C4-2B (cell line): ENCODE measurements at regions not wholly inside any gene's neighbourhood (a gene's known extent, or its start where the extent isn't known, plus 50 kb on each side); places are given as distances from the start of the nearest gene placed in this dataset.

ENCODE experiments used
- H3K27ac ChIP-seq: fragments of 450-650 bp; 2 replicates; pipeline ENCODE4 v1.5.1; 2017
- ZFX ChIP-seq: fragments of 450-650 bp; IDR thresholded peaks from 2 replicates; pipeline ENCODE4 v1.6.1; 2017
- TF ChIP-seq, protein P1 (sequence below): fragments of 450-650 bp; conservative IDR thresholded peaks from 2 replicates; pipeline ENCODE4 v1.5.1; 2017; ENCODE audit warnings: mild to moderate bottlenecking

- H3K27ac ChIP-seq: no peak overlapping the region
- TF ChIP-seq ZFX: no peak
- TF ChIP-seq, protein P1, sequence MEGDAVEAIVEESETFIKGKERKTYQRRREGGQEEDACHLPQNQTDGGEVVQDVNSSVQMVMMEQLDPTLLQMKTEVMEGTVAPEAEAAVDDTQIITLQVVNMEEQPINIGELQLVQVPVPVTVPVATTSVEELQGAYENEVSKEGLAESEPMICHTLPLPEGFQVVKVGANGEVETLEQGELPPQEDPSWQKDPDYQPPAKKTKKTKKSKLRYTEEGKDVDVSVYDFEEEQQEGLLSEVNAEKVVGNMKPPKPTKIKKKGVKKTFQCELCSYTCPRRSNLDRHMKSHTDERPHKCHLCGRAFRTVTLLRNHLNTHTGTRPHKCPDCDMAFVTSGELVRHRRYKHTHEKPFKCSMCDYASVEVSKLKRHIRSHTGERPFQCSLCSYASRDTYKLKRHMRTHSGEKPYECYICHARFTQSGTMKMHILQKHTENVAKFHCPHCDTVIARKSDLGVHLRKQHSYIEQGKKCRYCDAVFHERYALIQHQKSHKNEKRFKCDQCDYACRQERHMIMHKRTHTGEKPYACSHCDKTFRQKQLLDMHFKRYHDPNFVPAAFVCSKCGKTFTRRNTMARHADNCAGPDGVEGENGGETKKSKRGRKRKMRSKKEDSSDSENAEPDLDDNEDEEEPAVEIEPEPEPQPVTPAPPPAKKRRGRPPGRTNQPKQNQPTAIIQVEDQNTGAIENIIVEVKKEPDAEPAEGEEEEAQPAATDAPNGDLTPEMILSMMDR: no peak
Observed at GRCh38 chr4:160894128-160894527, 1269.7 kb downstream of the FSTL5 start.

DNA sequence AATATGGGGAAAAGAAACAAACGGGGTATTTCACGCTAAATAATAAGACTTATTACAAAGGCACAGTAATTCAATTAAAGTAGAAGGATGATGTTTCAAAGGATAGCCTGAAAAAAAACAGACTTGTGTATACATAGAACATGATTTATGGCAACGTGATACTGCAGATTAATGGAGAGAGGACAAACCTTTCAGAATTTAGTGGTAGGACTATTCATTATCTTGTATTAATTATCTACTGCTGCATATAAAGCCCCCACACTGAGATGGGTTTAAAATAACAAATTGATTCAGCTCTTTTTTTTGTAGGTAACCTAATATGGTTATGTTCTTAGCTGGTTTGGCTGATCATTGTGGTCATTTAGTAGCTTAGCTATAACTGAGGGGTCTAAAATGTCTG is 1269.0 kb downstream of the FSTL5 start:
- H3K27ac ChIP-seq: no peak overlapping the region
- TF ChIP-seq ZFX: no peak
- TF ChIP-seq, protein P1: no peak

GRCh38 chr4:160927311-160927710 is 1236.5 kb downstream of the FSTL5 start:
- no peak overlapping the region for H3K27ac ChIP-seq
- TF ChIP-seq ZFX: no peak
- TF ChIP-seq, protein P1: no peak

DNA sequence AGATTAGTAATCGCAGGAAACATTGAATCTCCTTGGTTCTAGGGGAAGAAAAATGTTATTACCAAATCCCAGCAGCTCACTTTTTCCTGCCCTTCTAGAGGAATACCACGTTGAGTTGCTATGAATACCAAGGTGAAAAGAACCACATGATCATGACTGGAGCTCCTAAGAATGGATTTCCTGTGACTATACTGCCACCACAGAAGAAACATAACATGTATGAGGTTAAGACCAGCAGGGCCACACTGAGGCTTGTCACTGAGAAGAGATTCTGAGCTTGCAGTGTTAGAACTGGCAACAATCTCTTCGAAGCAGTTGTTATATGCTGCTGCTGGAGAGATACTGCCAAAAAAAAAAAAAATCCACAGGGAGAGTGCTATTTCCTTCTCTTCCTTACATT is 1235.3 kb downstream of the FSTL5 start:
- TF ChIP-seq ZFX: no peak
- TF ChIP-seq, protein P1: no peak
- H3K27ac ChIP-seq: no peak overlapping the region

DNA sequence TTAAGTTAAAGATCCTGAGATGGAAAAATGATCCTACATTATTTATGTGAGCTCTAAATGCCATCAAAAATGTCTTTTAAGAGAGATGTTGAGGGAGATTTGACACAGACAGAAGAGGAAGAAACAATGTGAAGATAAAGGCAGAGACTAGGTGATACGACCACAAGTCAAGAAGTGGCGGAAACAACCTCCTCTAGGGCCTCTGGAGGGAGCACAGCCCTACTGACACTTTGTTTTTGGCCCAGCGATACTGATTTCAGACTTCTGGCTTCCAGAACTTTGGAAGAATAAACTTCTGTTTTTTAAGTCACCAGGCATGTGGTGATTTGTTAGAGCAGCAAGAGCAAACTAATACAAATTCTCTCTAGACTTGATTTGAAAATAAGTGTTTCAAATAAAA is 1216.1 kb downstream of the FSTL5 start:
- no peak for TF ChIP-seq ZFX
- TF ChIP-seq, protein P1: no peak
- no peak overlapping the region for H3K27ac ChIP-seq

DNA sequence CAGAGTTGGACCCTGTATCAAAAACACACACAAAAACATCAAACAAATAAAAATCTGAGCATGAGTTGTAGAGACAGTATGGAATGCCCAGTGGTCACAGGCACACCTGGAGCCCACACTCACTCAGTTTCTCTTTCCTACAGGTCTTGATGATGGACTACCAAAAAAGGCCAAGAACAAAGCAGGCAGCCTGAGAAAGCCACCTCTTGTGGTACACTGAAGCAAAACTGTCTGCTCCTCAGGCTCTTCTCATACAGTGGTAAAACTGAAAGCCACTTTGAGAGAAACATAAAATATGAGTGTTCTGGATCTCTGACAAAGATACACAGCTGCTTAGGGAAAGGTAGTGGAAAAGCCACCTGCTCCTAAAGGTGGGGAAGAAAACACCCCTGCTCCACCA is 1206.9 kb downstream of the FSTL5 start:
- TF ChIP-seq ZFX: no peak
- TF ChIP-seq, protein P1: no peak
- H3K27ac ChIP-seq: no peak overlapping the region

GRCh38 chr4:160969925-160970324 is 1193.9 kb downstream of the FSTL5 start:
- no peak overlapping the region for H3K27ac ChIP-seq
- no peak for TF ChIP-seq ZFX
- TF ChIP-seq, protein P1: no peak
